HG02938 (cell line): ENCODE measurements at regions not wholly inside any gene's neighbourhood (a gene's known extent, or its start where the extent isn't known, plus 50 kb on each side); places are given as distances from the start of the nearest gene placed in this dataset.

Experiments used
- ATAC-seq: cut with Tn5 transposase; IDR thresholded peaks from one replicate; pipeline ENCODE4 v1.9.1; 2021; ENCODE audit warnings: mild to moderate bottlenecking, moderate library complexity; ENCODE audit not compliant: unreplicated experiment

DNA sequence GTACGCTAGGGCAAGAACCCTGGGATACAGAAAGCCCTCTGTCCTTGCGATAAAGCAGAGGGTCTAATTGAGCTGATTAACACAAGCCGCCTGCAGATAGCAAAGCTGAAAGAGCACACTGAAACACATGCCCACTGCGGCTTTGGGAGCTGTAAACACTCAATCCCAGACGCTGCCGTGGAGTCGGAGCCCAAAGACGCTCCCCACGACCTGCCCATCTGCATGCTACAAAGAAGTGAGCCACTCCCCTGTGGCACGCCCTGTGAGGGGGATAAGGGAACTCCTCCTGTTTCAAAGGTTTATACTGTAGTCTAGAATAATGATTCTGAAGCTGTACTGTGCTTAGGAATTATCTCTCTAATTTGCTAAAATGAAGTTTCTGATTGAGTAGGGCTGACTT, 985.6 kb upstream of the GHITM start:
- ATAC-seq = no peak

DNA sequence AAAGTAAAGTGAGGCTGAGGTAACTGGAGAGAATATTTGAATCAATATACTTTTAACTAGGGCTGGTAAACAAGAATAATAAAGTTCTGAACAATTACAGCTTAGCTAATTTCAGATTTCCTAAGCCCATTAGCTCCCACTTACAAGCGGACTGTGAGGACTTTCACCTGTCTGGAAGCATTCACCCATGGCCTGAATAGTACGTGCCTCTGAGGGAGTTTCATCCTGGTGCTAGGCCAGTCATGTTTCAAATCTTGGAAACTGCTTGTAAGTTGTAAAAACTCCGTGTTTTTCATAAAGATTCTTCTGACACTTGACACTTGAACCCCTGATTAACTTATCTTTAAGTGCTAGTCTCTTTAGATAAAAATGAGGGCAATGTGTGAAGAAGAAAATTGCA, 975.2 kb upstream of the GHITM start:
- no peak for ATAC-seq

DNA sequence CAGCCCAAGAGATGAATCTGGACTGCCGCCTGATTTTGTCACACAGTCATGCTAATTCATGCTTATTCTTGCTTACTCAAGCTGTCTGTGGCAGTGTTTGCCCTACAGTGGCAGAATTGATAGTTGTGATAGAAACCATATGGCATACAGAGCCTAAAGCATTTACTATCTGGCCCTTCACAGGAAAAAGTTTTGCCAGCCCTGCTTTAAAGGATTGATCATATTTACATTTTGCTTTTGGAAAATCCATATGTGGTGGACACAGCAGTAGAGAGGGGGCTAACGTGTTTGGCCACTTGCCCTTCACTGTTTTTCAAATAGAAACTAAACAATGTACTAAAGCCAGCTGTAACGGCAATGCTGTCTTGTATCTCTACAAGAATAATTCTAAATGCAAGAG, 974.0 kb upstream of the GHITM start:
- no peak for ATAC-seq

DNA sequence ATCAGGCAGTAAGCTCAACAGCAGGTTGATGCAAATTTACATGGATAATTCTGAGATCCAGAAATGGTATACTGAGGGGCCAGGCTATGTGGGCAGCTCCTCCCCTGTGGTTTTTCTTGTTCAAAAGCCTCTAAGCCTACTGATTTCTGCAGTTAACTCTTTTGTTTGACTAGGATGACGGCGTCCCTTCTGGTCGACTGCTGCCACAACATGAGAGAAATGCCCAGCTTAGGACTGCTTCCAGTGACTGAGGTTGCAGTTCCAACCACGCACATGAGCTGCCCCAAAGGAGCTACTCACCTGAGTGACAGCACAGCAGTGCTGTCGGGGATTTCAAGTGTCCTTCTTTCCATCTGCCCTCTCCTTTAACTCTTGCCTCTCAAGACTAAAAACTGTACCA, 973.0 kb upstream of the GHITM start:
- ATAC-seq = no peak

DNA sequence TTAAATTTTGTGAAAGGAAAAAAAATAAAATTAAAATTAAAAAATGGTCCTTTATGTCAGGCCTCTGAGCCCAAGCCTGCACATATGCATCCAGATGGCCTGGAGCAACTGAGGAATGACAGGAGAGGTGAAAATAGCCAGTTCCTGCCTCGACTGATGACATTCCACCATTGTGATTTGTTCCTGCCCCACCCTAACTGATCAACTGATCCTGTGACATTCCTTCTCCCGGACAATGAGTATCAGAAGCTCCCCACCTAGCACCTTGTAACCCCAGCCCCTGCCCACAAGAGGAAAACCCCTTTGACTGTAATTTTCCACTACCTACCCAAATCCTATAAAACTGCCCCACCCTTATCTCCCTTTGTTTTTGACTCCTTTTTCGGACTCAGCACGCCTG, 972.2 kb upstream of the GHITM start:
- no peak for ATAC-seq

DNA sequence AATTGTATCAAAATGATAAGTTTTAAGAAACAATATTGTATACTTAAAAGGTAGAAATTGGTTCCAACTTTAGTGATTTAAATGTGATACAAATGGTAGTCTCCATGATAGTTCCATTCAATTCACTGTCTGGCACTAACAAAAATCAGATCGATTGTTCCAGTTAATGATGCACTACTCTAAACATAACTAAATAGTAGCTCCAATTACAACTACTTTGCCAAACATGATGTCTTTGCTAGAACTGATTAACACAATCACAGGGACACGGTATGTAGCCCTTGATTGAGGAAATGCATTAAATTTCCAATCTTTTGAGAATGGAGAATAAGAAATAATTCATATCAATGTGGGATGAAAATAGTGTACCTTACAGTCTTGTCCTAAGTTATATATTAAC, 962.4 kb upstream of the GHITM start:
- no peak for ATAC-seq

DNA sequence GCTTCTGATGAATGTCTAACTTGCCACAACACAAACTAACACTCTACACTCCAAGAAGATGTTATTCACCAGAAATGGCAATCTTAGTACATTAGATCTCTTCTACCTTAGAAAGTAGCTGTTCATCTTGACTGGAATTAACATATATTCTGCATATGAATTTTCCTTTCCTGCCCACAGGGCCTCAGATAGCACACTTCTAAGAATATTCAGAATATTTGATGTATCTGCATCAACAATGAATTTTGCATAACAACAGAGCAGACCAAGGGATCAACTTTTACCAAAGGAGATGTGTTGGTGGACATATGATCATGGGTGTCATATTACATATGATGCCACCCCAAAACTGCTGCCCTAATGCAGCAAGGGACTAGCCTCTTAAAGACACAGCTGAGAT, 960.8 kb upstream of the GHITM start:
- no peak for ATAC-seq

DNA sequence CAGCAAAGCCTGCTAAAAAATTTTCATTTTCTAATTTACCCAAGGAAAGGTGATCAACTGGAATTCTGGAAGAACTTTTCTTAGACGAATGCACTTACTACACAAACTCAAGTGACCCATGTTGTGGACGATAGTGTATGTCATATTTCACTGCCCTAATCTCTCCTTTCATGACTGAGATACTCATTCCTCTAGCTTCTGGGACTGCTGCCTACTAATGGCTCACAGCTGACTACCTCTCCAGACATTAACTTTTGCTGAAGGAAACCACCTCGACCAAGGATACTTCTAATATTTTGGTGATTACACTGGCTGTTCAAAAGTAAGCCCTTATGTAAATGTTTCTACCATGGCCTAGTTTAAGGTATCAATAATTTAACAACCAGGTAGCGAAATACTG, 959.9 kb upstream of the GHITM start:
- no peak for ATAC-seq

DNA sequence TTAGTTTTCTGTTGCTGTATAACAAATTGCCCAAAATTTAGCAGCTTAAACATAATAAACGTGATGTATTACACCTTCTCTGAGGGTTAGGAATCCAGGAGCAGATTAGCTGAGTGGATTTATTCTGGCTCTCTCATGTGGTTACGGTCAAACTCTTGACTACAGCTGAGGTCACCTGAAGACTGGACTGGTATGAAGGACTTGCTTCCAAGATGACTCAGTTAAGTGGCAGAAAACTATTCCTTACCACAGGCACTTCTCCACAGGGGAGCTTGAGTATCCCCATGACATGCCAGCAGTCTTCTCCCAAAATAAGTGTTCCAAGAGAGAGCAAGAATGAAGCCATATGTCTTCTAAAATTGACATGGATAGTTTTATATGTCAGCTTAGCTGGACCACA, 957.2 kb upstream of the GHITM start:
- ATAC-seq = no peak

DNA sequence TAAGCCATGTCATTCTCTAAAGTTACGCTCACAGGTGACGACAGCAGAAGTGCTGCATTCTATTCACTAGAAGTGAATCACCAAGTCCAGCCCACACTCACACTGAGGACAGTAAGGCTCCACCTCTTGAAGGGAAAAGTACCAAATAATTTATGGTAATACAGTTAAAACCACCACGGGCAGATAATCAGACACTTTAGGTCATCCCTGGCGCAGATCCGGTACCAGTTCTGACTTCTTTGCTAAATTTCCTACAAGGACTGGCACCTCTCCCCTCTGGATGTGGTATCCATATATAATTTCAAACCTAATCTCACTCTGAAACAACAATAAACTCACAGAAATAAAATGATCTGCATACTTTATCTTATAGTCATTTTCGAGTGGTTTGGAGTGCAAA, 954.7 kb upstream of the GHITM start:
- ATAC-seq = no peak

DNA sequence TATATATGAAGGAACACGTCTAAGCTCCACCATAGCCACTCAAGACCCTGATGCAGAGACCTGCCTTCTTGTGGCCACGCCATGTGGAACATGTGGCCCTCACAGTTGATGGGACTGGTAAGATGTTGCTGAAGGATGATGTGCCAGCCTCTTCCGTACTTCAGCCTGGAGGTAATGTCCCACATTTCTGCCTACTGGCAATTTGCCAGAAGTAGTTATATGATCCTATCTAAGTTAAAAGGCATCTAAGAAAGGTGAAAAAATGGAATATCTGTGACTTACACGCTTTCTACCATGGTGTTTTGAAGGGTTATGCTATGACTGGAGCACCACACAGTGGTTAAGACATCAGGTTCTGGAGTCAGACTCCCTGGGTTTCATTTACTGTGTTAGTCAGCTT, 948.7 kb upstream of the GHITM start:
- no peak for ATAC-seq

DNA sequence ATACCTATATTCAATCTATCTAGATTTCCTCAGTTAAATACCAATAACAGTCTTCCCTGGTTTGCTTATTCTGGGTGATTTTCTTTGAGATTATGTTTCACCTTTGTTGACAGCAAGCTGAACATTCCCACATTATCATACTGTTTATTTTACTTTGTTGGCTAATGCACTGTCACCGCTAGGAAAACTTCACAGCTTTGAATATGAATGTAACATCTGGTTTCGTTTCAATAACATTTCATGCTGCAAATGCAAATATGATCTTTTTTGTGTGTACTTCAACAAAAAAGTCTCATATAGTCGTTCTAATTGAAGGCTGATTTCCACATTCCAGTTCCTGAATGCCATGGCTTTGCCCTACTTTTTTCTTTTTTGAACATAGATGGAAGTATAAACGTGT, 946.3 kb upstream of the GHITM start:
- ATAC-seq = no peak

DNA sequence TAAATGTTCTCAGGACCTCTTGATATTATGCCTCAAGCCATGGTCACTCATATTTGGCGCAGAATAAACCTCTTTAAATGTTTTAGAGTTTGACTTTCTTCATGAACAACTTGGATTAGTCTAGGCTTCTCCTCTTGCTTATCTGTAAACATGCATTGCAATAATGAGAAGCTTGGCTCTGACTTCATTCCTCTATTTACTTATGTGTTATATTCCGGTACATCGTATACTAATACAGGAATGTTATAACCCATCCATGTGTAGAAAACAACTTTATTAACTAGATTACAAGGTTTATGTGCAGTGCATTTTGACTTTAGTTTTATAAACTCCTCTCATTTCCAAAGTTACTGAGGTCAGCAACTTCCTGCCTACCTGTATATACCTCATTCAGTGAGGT, 944.3 kb upstream of the GHITM start:
- ATAC-seq = no peak

DNA sequence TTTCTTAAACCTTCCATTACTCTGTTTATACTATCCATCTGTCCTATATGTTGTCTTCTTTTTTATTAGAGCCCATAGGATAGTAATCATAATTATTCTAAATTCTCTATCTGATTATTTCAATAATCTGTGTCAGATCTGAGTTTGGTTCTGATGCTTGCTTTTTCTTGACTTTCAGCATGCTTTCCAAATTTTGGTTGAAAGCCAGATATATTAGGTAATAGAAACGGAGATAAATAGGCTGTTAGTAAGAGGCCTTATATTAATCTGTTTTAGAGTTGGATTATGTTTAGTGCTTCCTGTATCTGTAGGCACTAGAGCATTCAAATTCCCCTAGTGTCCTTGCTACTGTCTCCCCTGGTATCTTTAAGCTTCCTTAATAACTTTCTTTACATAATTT, 939.9 kb upstream of the GHITM start:
- ATAC-seq = no peak

DNA sequence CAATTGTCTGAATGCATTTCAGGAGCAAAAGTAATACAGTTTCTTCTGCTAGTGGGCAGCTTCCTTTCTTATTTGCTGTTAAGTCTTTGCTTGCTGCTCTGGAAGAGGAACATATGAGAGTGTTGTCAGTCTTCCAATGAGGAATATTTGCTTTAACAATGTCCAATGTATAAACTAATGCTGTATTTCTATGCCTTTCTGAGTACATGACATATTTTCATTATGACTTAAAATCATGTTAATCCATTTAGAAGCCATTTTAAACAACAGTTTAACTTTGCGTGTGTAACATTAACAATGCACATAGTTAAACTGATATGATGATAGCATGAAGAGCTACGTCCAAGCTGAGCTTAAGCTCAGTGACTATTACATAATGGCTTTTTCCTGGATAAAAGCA, 933.4 kb upstream of the GHITM start:
- ATAC-seq = no peak

DNA sequence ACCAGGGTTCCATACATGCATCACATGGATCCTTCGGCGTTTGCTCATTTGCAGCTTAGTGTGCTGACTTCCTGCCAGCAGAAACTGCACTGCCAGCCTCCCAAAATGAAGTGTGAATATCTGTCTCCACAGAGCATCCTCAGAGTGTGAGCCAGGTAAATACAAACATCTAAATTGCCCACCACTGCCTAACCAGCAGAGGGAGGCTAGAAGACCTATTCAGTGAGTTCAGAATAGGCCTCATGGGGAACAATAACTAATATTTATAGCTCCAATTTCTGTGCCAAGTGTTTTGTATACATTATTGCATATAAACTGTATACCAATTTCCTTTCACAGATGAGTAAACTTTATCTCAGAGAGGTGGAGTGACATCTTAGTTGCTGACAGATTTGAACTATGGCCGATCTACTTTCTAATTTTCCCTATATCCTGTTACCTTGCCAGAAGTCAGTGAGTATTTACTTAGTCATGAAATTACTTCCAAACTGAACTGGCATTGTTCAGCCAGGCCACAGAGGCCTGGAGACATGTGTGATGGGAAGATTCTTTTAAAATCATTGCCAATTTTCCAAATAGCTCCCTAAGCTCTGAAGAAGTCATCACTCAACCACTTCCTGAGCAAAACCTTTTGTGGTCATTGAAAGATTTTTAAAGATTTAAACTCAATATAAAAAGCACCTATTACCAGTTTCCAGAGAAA, 926.5 kb upstream of the GHITM start:
- no peak for ATAC-seq

DNA sequence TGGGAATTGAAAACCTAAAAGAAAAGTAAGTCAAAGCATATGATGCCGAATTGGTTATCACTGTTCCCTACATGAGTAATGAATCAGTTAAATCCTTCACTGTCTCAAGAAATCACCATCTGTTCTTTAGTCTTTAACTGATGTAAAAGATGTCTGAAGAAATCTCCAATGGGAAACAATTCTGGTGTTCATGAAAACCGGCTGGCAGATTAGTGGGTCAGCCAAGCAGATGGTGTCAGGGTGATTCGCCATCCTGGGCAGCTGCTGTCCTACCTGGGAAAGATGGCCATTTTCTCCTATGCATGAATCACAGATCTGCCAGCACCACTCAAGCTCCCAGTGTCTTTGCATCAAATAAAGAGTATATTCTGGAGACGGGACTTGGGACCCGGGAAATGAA, 925.2 kb upstream of the GHITM start:
- ATAC-seq = no peak

DNA sequence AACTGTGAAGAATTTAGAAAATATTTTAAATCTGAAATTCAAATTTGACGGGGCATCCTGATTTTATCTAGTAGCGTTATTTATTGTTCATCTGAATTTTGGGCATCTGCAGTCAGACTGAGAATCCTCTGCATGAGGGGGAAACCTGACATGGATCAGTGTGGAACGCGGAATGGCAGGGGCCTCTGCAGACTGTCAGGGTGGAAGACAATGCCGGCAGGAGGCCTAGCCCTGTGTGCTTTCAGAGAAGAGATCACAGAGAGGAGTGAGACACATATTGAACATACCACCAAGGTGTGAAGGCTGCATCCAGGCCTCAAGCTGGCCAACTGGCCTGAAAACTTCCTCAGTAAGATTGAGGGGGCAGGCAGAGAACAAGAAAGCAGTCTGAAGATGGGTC, 921.1 kb upstream of the GHITM start:
- ATAC-seq = no peak

DNA sequence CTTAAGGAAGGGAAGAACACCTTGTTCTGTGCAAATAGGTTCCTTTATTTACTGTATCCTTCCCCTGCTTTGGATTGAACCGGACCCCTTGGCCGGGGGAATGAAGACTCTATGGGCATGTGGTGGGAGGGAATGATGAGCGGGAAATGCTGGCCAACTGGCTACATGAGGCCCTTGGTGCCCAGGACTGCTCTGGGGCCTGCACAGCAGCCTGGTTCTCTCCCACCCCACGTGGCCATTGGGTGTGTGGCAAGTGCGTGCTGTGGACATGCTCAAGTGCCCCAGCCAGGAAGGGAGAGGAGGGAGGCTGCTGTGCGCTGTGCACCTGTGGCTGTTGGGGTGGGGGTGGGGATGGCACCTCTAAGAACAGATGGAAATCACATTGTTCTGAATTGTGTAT, 917.0 kb upstream of the GHITM start:
- no peak for ATAC-seq

DNA sequence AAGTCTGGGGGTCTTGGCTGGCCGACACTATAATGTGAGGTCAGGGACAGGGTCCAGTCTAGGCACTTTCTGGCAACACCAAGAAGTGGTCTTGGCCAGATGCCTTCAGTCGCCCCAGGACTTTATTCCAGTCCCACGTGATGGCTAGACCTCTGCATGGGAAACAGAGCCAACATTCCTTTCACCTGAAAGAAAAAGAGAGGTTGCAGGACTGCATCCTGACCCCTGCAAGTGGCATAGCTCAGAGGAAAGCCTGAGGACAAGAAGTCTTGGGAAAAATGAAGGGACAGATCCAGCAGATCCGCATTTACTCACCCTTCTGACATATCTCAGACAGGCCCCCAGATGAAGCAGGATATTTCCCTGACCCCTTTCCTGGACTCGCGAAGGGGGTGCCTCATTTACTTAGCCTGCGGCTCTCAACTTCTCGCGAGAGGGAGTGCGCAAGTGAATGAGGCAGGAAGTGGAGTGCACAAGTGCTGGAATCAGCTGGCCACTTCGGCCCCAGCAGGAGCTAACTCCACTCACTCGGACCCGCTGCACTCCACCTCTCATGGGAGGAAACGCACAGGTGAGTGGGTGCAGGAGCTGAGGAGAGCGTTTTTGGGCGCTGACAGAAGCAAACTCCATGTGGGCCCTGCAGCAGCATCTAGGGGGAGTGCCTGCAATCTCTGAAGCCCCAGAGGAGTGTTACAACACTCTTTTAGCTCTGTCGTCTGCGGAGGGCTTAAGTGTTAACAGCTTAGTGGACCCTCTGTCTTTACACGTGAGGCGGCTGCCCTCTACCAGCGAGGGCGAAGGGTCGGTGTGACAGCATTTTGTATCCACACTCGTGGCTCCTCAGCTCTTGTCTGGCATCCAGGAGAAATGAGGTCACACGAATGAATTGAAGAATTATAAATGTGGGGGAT, 916.2 kb upstream of the GHITM start:
- ATAC-seq = no peak

DNA sequence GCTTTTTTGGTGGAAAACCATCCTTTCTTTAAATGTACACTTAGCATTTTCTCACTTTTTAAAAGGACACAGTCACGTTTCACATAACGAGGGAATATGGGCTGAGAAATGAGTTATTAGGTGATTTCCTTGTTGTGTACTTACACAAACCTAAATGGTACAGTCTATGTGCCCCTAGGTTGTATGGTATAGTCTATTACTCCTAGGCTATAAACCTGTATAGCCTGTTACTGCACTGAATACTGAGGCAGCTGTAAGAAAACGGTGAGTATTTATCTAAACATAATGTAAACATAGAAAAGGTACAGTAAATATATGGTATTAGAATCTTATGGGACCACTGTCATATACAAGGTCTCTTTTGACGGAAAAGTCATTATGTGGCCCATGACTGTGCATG, 913.5 kb upstream of the GHITM start:
- ATAC-seq = no peak

DNA sequence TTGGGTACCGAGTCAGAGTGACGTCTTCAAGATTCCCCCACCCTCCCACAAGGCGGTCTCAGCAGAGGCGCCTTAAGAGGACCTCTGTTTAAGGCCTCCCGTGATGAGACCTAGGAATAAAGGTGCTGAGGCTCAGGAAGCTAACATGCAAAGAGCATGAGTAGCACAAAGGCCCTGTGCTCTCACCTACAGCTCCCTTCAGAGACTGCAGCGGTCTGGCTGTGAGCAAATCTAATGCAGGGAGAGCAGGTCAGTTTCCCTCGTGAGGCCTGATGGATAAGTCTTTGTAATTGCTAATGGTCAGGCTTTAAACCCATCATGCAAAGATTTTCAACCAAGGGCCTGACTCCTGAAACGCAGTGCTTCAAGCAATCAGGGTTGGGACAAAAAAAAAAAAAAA, 909.3 kb upstream of the GHITM start:
- no peak for ATAC-seq

DNA sequence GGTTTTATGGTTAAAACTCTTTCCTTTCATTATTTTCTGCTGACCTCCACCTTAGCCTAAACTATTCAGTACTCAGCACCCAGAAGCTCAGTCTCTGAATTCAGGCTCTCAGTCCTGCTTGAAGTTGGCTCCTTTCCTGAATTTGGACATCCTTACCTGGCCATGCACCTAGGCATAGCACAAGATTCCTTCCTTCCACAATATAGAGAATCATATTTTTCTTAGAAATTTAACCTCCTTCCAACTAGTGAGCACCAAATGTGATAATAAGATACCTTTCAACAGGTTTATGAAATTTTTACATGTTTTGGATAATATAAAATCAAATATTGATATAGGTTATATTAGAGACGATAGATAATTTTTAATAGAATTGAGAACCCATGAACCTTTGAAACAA, 905.6 kb upstream of the GHITM start:
- no peak for ATAC-seq
